ENCODE measurements at regions not wholly inside any gene's neighbourhood (a gene's known extent, or its start where the extent isn't known, plus 50 kb on each side); places are given as distances from the start of the nearest gene placed in this dataset.
"Not testable (repeated sequence)": the region's sequence is repeated elsewhere in the genome, so short reads cannot be mapped to it uniquely, and the experiment has no call there.

GRCh38 chr13:88288326-88288725, 617.2 kb downstream of the SLITRK5 start:
- peaks cover 7% of the 10 kb centered on the region for H3K9me3 ChIP-seq (ENCODE audit: control insufficient read depth, insufficient read depth, low read length)
- no peak for TF ChIP-seq CTCF (IDR thresholded peaks at IDR 0.05; ENCODE audit: low read depth, low read length)

GRCh38 chr13:88291731-88292130, 620.6 kb downstream of the SLITRK5 start:
- H3K27ac ChIP-seq (ENCODE audit: low read depth, low read length); H3K4me3 ChIP-seq (ENCODE audit: low read depth, low read length); H3K27me3 ChIP-seq (ENCODE audit: control insufficient read depth, insufficient read depth, low read length); POLR2A ChIA-PET; DNase-seq (ENCODE audit: low read depth, low spot score); CTCF ChIA-PET; H3K9me3 ChIP-seq (ENCODE audit: control insufficient read depth, insufficient read depth, low read length): not testable (repeated sequence)

More at GRCh38 chr13:88288326-88288725, 617.2 kb downstream of the SLITRK5 start:
- H3K4me3 ChIP-seq (ENCODE audit: low read depth, low read length) = no peak overlapping the region
- H3K27ac ChIP-seq (ENCODE audit: low read depth, low read length) = no peak overlapping the region
- CTCF ChIA-PET = no interaction called here
- POLR2A ChIA-PET = no interaction called here
- H3K27me3 ChIP-seq (ENCODE audit: control insufficient read depth, insufficient read depth, low read length) = no peaks in the 10 kb centered on the region
- DNase-seq (ENCODE audit: low read depth, low spot score) = no peak

- no peak for DNase-seq (ENCODE audit: low read depth, low spot score)
- TF ChIP-seq CTCF (IDR thresholded peaks at IDR 0.05; ENCODE audit: low read depth, low read length) = no peak
- Histone ChIP-seq H3K4me3 (ENCODE audit: low read depth, low read length) (no peak overlapping the region), H3K27ac (ENCODE audit: low read depth, low read length) (no peak overlapping the region), H3K27me3 (ENCODE audit: control insufficient read depth, insufficient read depth, low read length) (no peaks in the 10 kb centered on the region), H3K9me3 (ENCODE audit: control insufficient read depth, insufficient read depth, low read length) (peaks cover 7% of the 10 kb centered on the region)
- CTCF ChIA-PET = no interaction called here
- POLR2A ChIA-PET = no interaction called here
These were observed 623.2 kb downstream of the SLITRK5 start for GRCh38 chr13:88294368-88294767.

GRCh38 chr13:88303157-88303556, 632.0 kb downstream of the SLITRK5 start:
- ChIA-PET CTCF (no interaction called here), POLR2A (no interaction called here)
- no peaks in the 10 kb centered on the region for H3K27me3 ChIP-seq (ENCODE audit: control insufficient read depth, insufficient read depth, low read length)

GRCh38 chr13:88303605-88304004, 632.4 kb downstream of the SLITRK5 start:
- CTCF ChIA-PET = no interaction called here
- Histone ChIP-seq H3K4me3 (ENCODE audit: low read depth, low read length) (no peak overlapping the region), H3K27ac (ENCODE audit: low read depth, low read length) (no peak overlapping the region), H3K9me3 (ENCODE audit: control insufficient read depth, insufficient read depth, low read length) (peaks cover 7% of the 10 kb centered on the region), H3K27me3 (ENCODE audit: control insufficient read depth, insufficient read depth, low read length) (no peaks in the 10 kb centered on the region)
- TF ChIP-seq CTCF (IDR thresholded peaks at IDR 0.05; ENCODE audit: low read depth, low read length) = no peak
- POLR2A ChIA-PET = no interaction called here
- DNase-seq (ENCODE audit: low read depth, low spot score) = no peak

More at GRCh38 chr13:88303157-88303556, 632.0 kb downstream of the SLITRK5 start:
- Histone ChIP-seq H3K27ac (ENCODE audit: low read depth, low read length) (no peak overlapping the region), H3K4me3 (ENCODE audit: low read depth, low read length) (no peak overlapping the region), H3K9me3 (ENCODE audit: control insufficient read depth, insufficient read depth, low read length) (peaks cover 7% of the 10 kb centered on the region)
- TF ChIP-seq CTCF (IDR thresholded peaks at IDR 0.05; ENCODE audit: low read depth, low read length) = no peak
- no peak for DNase-seq (ENCODE audit: low read depth, low spot score)

GRCh38 chr13:88314496-88314895, 643.3 kb downstream of the SLITRK5 start:
- Histone ChIP-seq H3K27me3 (ENCODE audit: control insufficient read depth, insufficient read depth, low read length) (no peaks in the 10 kb centered on the region), H3K4me3 (ENCODE audit: low read depth, low read length) (no peak overlapping the region), H3K9me3 (ENCODE audit: control insufficient read depth, insufficient read depth, low read length) (no peaks in the 10 kb centered on the region), H3K27ac (ENCODE audit: low read depth, low read length) (no peak overlapping the region)
- no peak for TF ChIP-seq CTCF (IDR thresholded peaks at IDR 0.05; ENCODE audit: low read depth, low read length)
- DNase-seq (ENCODE audit: low read depth, low spot score) = no peak
- POLR2A ChIA-PET = no interaction called here
- CTCF ChIA-PET = no interaction called here

Measured in AG04450 (cell line).